ENCODE measurements at regions not wholly inside any gene's neighbourhood (a gene's known extent, or its start where the extent isn't known, plus 50 kb on each side); places are given as distances from the start of the nearest gene placed in this dataset.
"Not testable (repeated sequence)": the region's sequence is repeated elsewhere in the genome, so short reads cannot be mapped to it uniquely, and the experiment has no call there.

DNA sequence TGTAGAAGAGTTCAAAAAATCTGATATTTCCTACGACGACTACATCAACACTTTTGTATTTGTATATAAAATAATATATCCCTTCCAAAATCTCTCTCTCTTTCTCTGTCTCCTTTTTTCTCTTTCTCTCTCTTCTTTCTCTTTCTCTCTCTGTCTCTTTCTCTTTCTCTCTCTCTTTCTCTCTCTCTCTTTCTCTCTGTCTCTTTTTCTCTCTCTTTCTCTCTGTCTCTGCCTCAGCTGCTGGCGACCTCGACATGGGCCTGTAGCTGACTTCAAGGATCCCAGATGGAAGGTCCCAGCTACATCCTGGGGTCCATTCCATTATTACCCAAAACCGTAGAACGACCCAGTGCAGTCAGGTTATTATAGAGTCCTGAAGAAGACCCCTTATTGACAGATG is 90.0 kb downstream of the CD24 start:
- no peak for DNase-seq (ENCODE audit: low spot score)

DNA sequence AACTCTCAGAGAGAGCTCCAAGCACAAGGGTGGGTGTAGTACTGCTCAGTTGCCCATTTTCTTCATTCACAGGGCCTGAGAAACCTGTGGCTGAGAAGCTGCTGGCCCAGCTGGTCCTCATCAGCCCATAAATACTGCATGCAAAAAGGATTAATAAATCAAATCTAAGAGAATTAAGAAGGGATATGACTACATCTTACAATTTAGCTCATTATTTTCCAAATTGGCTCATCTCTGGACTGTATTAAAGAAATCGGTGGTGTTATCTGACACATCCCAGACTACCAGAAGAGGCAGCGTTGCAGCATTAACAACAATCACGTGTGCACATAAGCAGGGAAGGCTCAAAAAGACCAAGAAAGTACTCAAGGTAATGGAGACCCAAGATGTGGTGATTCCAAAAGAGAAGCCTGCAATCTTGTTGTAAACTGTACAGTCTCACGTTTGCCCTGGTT is 90.7 kb downstream of the CD24 start:
- DNase-seq (ENCODE audit: low spot score), result no peak

GRCh38 chr6:106882601-106883518 is 91.7 kb downstream of the CD24 start:
- DNase-seq (ENCODE audit: low spot score), result no peak

- DNase-seq (ENCODE audit: low spot score), result no peak
These were observed 92.4 kb downstream of the CD24 start for GRCh38 chr6:106882138-106882537.

DNA sequence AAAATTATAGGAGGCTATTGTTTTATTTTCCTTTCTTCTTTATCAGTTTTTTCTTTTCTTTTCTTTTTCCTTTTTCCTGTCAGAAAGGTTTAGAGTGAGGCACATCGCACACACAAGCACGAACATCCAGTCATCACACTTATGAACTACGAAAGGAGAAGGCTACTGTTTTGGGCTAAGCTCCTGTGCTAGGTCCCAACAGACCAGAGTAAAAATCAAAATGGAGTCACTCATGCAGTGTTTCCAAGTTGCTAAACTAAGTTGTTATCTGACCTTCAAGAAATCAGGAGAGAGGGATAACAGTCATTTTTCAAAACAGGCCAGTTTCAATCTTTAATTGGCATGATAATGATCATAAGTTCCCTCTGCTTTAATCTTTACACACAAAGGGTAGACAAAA is 93.6 kb downstream of the CD24 start:
- DNase-seq (ENCODE audit: low spot score), result no peak

DNA sequence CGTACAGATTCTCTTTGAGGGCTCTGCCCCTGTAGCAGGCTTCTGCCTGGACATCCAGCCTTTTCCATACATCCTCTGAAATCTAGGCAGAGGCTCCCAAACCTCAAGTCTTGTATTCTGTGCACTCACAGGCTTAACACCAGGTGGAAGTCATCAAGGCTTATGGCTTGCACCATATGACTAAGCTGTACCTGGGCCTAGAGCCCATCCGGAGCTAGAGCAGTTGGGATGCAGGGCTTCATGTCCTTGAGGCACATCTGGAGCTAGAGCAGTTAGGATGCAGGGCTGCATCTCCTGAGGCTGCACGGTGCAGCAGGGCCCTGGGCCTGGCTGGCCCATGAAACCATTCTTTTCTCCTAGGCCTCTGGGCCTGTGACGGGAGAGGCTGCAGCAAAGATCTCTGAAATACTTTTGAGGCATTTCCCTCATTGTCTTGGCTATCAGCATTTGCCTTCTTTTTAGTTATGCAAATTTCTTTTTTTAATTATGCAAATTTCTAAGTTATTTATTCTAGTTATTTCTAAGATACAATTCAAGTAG is 98.7 kb downstream of the CD24 start:
- no peak for DNase-seq (ENCODE audit: low spot score)

DNA sequence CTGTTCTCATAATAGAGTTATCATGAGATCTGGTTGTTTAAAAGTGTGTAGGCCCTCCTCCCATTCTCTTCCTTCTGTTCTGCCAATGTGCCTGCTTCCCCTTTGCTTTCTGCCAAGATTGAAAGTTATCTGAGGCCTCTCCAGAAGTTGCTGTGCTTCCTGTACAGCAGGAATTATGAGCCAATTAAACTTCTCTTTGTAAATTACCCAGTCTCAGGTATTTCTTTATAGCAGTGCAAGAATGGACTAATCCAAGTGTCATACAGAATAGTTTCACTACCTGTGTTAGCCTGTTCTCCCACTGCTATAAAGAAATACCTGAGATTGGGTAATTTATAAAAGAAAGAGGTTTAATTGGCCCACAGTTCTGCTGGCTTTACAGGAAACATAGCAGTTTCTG is 100.0 kb downstream of the CD24 start:
- no peak for DNase-seq (ENCODE audit: low spot score)

DNA sequence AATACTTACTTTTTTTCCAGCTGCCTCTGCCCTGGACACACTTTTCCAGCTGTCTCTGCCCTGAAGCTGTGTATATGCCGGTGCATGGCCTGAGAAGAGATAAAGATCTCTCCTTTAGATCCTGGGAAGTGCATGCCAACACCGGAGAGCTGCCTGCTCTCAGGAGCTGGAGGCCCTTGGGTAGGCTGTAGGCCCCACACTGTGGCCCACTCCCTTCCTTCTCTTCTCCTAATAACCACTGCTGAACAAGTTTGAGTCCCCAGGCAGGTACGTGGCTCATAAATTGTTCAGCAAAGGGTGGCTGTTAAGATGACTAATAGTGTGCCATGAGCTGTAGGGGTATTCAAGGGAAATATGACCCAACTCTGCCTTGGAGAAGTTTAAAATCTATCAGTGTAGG is 102.5 kb downstream of the CD24 start:
- no peak for DNase-seq (ENCODE audit: low spot score)

DNA sequence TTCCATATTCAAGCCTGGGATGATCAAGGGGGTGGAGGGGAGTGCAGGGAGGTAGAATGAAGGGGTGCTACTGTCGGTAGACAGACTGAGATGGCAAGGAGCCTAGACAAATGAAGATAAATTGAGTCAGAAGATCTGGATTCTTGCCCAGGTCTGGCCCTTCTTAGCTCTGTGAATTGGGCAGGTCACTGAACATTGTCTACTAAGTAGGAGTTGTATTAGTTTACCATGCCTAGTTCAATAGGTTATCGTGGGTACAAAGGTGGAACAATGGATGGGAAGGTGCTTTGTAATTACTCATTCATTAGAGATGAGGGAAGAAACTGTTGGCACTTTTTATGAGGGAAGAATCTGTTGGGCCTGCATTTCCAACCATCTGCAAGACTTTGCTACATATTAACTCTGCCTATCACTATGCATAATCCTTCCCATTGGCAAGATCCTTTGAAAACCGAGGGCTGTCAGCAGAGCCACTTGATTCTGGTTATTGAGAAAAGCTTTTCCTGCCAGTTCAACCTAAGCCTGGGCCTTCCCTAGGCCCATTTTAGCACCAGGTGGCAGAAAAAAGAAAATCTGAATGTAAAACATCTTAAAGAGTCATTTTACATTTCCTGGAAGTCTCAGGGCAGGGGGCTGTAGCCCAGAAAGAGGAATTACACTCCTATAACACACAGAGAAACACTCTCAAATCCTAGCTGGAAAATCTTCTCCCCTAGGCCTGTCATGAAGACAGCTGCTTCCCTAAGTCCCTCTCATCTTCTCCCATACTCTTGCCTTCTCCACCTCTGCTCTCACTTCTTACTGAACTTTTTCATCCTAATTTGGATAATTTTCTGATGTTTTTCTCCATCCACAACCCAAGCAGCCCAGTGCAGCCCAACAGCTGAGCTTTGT is 103.5 kb downstream of the CD24 start:
- no peak for DNase-seq (ENCODE audit: low spot score)

DNA sequence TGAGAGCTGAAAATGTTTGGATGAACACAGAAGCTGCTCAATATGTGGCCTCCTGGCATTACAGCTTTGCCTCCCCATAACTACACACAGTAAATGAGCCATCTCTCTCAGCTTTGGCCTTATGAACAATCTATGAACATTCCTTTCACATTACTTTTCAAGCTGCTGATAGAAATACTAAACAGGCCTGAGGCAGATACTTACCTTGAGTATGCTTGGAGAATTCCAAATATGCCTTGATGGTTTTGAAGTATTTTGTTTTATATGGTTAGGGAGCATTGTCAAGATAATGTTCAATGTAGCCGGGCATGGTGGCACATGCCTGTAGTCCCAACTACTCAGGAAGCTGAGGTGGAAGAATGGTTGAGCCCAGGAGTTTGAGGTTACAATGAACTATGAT is 104.5 kb downstream of the CD24 start:
- no peak for DNase-seq (ENCODE audit: low spot score)

DNA sequence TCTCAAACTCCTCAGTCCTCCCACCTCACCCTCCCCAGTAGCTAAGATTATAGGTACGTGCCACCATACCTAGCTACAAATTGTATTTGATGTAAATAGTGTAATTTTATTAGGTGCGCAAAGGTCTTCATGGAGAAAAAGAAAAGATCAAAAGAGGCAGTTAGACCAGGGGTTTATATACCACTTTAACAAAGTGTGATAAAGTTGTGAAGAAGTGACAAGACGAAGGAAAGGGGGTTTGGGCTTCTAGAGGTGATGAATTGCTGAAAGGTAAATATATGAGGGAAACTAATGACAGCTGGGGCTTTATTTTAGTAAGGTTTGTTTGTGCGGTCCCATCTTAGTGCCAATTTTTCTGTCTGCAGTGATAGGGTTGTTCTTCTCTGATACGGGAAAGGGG is 105.3 kb downstream of the CD24 start:
- no peak for DNase-seq (ENCODE audit: low spot score)

- no peak for DNase-seq (ENCODE audit: low spot score)
These were observed 107.5 kb downstream of the CD24 start for GRCh38 chr6:106866875-106867658.

DNA sequence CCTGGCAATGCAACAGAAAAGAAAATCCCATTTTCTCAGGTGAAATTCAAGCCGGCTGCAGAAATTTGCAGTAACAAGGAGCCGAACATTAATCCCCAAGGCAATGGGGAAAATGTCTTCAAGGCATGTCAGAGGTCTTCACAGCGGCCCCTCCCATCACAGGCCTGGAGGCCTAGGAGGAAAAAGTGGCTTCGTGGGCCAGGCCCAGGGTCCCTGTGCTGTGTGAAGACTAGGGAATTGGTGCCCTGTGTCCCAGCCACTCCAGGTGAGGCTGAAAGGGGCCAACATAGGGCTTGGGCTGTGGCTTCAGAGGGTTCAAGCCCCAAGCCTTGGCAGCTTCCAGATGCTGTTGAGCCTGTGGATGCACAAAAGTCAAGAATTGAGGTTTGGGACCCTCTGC is 111.7 kb downstream of the CD24 start:
- no peak for DNase-seq (ENCODE audit: low spot score)

DNA sequence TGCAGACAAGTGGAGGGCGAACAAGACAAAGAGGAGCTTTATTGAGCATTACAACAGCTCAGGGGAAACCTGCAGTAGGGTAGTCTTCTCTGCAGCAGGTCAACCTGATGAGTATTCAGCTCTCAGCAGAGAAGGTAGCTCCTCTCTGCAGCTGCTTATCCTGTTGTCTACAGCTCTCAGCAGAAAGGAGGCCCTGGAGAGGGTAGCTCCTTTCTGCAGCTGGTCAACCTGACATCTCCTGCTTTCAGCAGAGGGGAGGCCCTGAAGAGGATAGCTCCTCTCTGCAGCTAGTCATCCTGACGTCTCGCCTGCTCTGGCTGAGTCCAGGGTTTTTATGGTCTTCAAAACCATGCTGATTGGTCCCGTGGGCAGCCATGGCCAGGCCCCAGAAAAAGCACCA is 113.6 kb downstream of the CD24 start:
- DNase-seq (ENCODE audit: low spot score), result no peak

GRCh38 chr6:106858653-106859092 is 115.9 kb downstream of the CD24 start:
- DNase-seq (ENCODE audit: low spot score), result no peak

DNA sequence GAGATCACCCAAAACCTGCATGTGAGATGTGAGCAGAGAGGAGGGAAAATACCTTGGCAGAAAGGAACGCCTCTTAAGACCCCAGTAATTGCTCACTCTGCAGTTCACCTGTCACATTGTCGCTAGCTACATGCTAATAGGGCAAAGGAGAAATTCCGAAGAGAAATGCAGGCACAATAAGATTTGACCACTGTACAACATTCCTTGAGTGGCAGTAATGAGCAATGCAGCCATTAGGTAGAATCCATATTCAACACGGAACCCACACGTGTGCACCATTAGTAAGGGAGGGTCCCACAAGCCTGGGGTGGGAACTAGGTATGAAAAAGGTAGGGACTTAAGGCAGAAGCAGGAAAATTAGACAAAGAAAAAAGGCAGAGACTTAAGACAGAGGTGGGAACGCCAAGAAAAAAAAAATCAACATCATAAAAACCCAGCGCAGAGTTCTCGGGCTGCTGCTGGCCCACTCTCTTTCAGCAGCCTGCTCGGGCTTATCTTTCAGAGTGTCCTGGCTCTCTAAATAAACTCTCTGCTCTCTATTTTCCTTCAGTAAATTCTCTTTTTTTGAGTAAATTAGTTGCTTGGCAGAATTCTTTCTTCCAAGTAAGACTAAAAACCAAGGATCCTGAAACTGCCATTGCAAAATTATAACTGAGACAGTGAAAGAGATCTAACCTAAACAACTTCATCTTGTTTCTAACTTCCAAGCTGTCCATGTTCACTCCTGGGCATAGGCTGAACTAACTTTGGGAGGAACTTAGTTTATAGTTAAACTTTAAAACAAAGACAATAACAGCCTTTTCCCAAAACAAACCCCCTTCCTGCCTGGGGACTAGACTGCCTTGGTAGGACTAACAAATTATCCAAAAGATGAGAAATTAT is 116.5 kb downstream of the CD24 start:
- no peak for DNase-seq (ENCODE audit: low spot score)

DNA sequence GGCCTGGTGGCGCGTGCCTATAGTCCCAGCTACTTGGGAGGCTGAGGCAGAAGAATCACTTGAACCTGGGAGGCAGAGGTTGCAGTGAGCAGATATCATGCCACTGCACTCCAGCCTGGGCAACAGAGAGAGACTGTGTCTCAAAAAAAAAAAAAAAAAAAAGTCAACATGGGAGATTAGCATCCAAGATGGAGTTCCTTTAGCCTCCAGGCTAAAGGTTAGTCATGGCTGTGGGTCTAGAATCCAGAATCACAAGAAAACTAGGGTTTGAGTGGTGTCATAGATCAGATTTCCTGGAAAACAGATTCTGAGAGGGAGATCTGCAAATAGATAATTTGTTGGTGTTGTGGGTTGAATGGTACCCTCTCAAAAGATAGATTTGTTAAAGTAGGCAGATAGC is 117.2 kb downstream of the CD24 start:
- not testable (repeated sequence) for DNase-seq (ENCODE audit: low spot score)

GRCh38 chr6:106856227-106856874 is 118.2 kb downstream of the CD24 start:
- DNase-seq (ENCODE audit: low spot score), result no peak

DNA sequence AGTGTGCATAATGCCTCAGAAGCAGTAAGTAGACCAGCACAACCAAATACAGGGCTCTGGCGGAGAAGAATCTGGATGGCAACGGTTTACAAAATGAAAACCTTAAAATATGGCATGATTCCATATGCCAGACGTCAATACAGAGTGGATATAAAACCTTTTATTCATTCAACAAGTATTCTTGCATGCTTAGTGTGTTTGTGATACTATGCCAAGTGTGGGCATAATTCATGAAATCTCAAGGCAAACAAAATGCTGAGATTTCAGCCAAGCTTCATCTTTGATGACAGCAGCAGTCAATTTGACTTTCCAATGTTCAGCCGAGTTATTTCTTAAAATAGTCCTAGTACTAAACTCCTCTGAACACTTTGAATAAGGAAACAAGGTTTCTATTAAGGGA is 119.4 kb downstream of the CD24 start:
- DNase-seq (ENCODE audit: low spot score), result no peak

DNA sequence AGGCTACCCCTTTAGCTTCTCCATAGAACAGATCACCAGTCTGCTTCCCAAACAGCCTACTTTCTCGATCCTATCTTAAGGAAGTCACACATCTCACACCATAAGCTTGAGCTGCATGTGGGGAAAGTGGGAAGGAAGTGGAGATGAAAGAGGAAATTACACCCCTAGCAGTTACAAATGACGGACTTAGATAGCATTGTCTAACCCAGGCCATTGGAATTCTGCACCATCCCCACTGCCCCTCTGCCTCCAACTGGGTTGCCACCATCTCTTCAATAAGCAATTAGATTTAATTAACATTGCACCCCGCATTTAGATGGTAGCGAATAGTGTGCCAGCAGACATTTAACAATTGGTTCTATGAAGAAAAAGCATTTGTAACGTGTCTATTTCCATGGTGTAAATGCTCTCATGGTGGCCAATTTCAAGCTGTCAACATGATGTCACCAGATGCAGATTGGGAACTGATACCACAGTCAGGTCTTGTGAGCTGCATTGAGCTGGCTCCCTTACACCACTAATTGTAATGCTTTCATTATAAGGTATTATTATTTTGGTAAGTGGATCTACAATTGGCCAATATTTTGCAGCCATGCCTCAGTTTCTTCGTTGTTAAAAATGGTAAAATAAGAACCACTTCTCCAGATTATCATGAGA is 124.7 kb downstream of the CD24 start:
- no peak for DNase-seq (ENCODE audit: low spot score)
